Heart right ventricle (tissue), 16 donors: ENCODE measurements at regions not wholly inside any gene's neighbourhood (a gene's known extent, or its start where the extent isn't known, plus 50 kb on each side); places are given as distances from the start of the nearest gene placed in this dataset.

Experiments
- ATAC-seq, 8 donors: fragments of 200-7000 bp; cut with Tn5 transposase; one replicate each; pipeline ENCODE4 v1.9.1; 2020; ENCODE audit warnings: mild to moderate bottlenecking in 8 of 8, moderate library complexity in 8 of 8, moderate number of reproducible peaks in 1 of 8
- DNase-seq, 2 donors: peaks; one replicate each; pipeline ENCODE4 v3.0.0-alpha.2; 2020
- H3K27ac ChIP-seq, 10 donors: fragments of 200-600 bp; sonication (generic) in 2 of 10; one replicate each; pipeline versions ENCODE4 v1.5.0 to v1.8.0; 2020 to 2022; ENCODE audit warnings: mild to moderate bottlenecking in 3 of 10
- H3K27me3 ChIP-seq, 7 donors: fragments of 200-600 bp; one replicate each; pipeline ENCODE4 v1.8.0; 2021 to 2022; ENCODE audit warnings: mild to moderate bottlenecking in 2 of 7
- H3K36me3 ChIP-seq, 9 donors: fragments of 200-600 bp; sonication (generic) in 1 of 9; one replicate each; pipeline versions ENCODE4 v1.5.0 to v1.8.0; 2020 to 2022; ENCODE audit warnings: mild to moderate bottlenecking in 2 of 9
- H3K4me1 ChIP-seq, 9 donors: fragments of 200-600 bp; sonication (generic) in 1 of 9; one replicate each; pipeline versions ENCODE4 v1.5.0 to v1.8.0; 2020 to 2022; ENCODE audit warnings: mild to moderate bottlenecking in 4 of 9
- H3K4me3 ChIP-seq, 10 donors: fragments of 200-600 bp; sonication (generic) in 2 of 10; one replicate each; pipeline versions ENCODE4 v1.5.0 to v1.8.0; 2020 to 2022; ENCODE audit warnings: mild to moderate bottlenecking in 7 of 10, moderate library complexity in 2 of 10
- H3K9me3 ChIP-seq, 11 donors: fragments of 200-600 bp in 10 of 11; sonication (generic) in 2 of 11; one replicate each; pipeline versions ENCODE4 v1.5.0 to v1.8.0; 2013 to 2022; ENCODE audit warnings: mild to moderate bottlenecking in 2 of 11, control low read depth in 1 of 11, moderate library complexity in 1 of 11
- CTCF ChIP-seq, 9 donors: fragments of 200-600 bp; sonication (generic) in 2 of 9; IDR thresholded peaks; one replicate each; pipeline versions ENCODE4 v1.5.0 to v1.8.0; 2021 to 2022; ENCODE audit warnings: antibody characterized with exemption in 9 of 9, mild to moderate bottlenecking in 5 of 9, moderate library complexity in 1 of 9
- WGBS, 2 donors: extraction: QIAGEN DNeasy Blood & Tissue Kit; methylation state at CpG; one replicate each; pipeline ENCODE4 v1.1.7; 2013; ENCODE audit warnings: inconsistent platforms in 1 of 2; 5-methylcytosine and 5-hydroxymethylcytosine counted together
- intact Hi-C, 10 donors: fragments of 100-400 bp; cut with DNase I; formaldehyde crosslinking; loops; one replicate each; pipeline versions ENCODE4 v1.11.1 to v1.14.2; 2022
- donor health status: Arrhythmogenic right ventricular cardiomyopathy.
- donor health status: ischemic (EF 13 %, LVEDD 7.1; RV severe dilation, severe dysfunction).
- donor health status: healthy with polysubstance abuse.
- donor health status: DM: no; HTN: yes; CAD: no.
- donor health status: DM: no; HTN: no; CAD: no.
- donor health status: ischemic (EF 25% LVEDD 6.9; RV normal size, moderate dysfunction).
- donor health status: ischemic (EF 25% LVEDD 5.7; RV mildly dilated, moderate dysfunction).
- donor health status: healthy.
- donor health status: DM: yes; HTN: yes; CAD: no.
- donor health status: Ischemic cardiomyopathy.
- donor health status: ischemic (EF 35%, LVEDD 5.7; RV mildly dilated, moderate dysfunction).
- donor health status: nonischemic (EF 11% LVEDD 7.7; RV severe dilation, severe dysfunction).
- donor health status: DM: yes; HTN: yes; CAD: no.
- donor health status: PGD.
- donor health status: ischemic (EF 29% LVEDD 5.4; RV normal size, mild dysfunction).
- donor health status: nonischemic (EF 23%, LVEDD 6.1; RV moderate dilation, normal function).

GRCh38 chr4:18999595-18999994 lies 978.0 kb upstream of the LCORL start:
- no peak for DNase-seq
- no peak for ATAC-seq
- Histone ChIP-seq H3K4me1 (no peaks in the 10 kb centered on the region), H3K27ac (no peak overlapping the region), H3K9me3 (peaks cover 0 to 24% (median 2%) of the 10 kb centered on the region in 11 donors), H3K27me3 (no peaks in the 10 kb centered on the region), H3K4me3 (no peak overlapping the region), H3K36me3 (no peaks in the 10 kb centered on the region)
- intact Hi-C loops: no loop called here
- TF ChIP-seq CTCF (IDR thresholded peaks at IDR 0.05): no peak
- 93 to 96% methylated on average over 5 of the region's 5 CpGs for WGBS, 2 donors

GRCh38 chr4:18981234-18981615 lies 959.7 kb upstream of the LCORL start:
- intact Hi-C loops: no loop called here
- DNase-seq (no peak), ATAC-seq (no peak)
- Histone ChIP-seq H3K27ac (no peak overlapping the region), H3K9me3 (peaks cover 0 to 8% (median 0%) of the 10 kb centered on the region in 11 donors), H3K4me3 (no peak overlapping the region), H3K27me3 (no peaks in the 10 kb centered on the region), H3K4me1 (no peaks in the 10 kb centered on the region), H3K36me3 (no peaks in the 10 kb centered on the region)
- no peak for TF ChIP-seq CTCF (IDR thresholded peaks at IDR 0.05)
- 75 to 79% methylated on average over 4 of the region's 4 CpGs for WGBS, 2 donors

GRCh38 chr4:18980516-18981233 lies 959.1 kb upstream of the LCORL start:
- intact Hi-C loops: no loop called here
- no peak for TF ChIP-seq CTCF (IDR thresholded peaks at IDR 0.05)
- WGBS, 2 donors: 77 to 87% methylated on average over 7 of the region's 7 CpGs

GRCh38 chr4:18976884-18977283 lies 955.3 kb upstream of the LCORL start:
- TF ChIP-seq CTCF (IDR thresholded peaks at IDR 0.05): no peak
- H3K4me3 ChIP-seq: no peak overlapping the region
- no peaks in the 10 kb centered on the region for H3K4me1 ChIP-seq
- ATAC-seq: no peak
- intact Hi-C loops: no loop called here
- no peaks in the 10 kb centered on the region for H3K27me3 ChIP-seq
- peaks cover 0 to under 1% (median 0%) of the 10 kb centered on the region in 11 donors for H3K9me3 ChIP-seq
- no peak overlapping the region for H3K27ac ChIP-seq
- DNase-seq: no peak
- H3K36me3 ChIP-seq: no peaks in the 10 kb centered on the region
- 91 to 96% methylated on average over 3 of the region's 3 CpGs for WGBS, 2 donors

More at GRCh38 chr4:18980516-18981233, 959.1 kb upstream of the LCORL start:
- ATAC-seq: no peak
- no peak for DNase-seq
- Histone ChIP-seq H3K27me3 (no peaks in the 10 kb centered on the region), H3K27ac (no peak overlapping the region), H3K4me3 (no peak overlapping the region), H3K4me1 (no peaks in the 10 kb centered on the region), H3K36me3 (no peaks in the 10 kb centered on the region), H3K9me3 (peaks cover 0 to 8% (median 0%) of the 10 kb centered on the region in 11 donors)
